H1 (cell line): ENCODE measurements at regions not wholly inside any gene's neighbourhood (a gene's known extent, or its start where the extent isn't known, plus 50 kb on each side); places are given as distances from the start of the nearest gene placed in this dataset.

Source experiments
- CTCF ChIA-PET: fragments of 300-600 bp; sonication (Branson Sonifier 250); formaldehyde crosslinking; loops from one replicate; lab custom pipeline; 2021; ENCODE audit not compliant: partially characterized antibody; lab: Charles Lee
- POLR2A ChIA-PET: fragments of 300-600 bp; sonication (Branson Sonifier 250); formaldehyde crosslinking; loops from one replicate; lab custom pipeline; 2021; ENCODE audit warnings: inconsistent platforms; ENCODE audit not compliant: partially characterized antibody; lab: Charles Lee
- DNase-seq, 2 experiments: peaks; one replicate each; pipeline versions ENCODE4 v3.0.0 to v3.0.0-alpha.2; 2010 to 2022; ENCODE audit warnings: low spot score in 2 of 2, low read depth in 1 of 2, mixed read lengths in 1 of 2
- FAIRE-seq: peaks from 2 replicates; lab custom pipeline; 2011; peaks lifted over from hg19 to GRCh38; lab: Jason Lieb, UNC
- H2AFZ ChIP-seq: 2 replicates; pipeline ENCODE4 v1.8.1; 2012; ENCODE audit warnings: low read length, inconsistent platforms
- H2AK5ac ChIP-seq: 2 replicates; pipeline ENCODE4 v1.6.1; 2013; ENCODE audit warnings: low read depth, low read length
- H2BK120ac ChIP-seq: replicated peaks from 2 replicates; pipeline ENCODE3; 2013; ENCODE audit warnings: low read depth, low read length, inconsistent platforms
- H2BK12ac ChIP-seq: 2 replicates; pipeline ENCODE4 v1.6.1; 2013; ENCODE audit warnings: low read depth, low read length
- H2BK15ac ChIP-seq: 2 replicates; pipeline ENCODE4 v1.6.1; 2013; ENCODE audit warnings: low read length
- H2BK20ac ChIP-seq: 2 replicates; pipeline ENCODE4 v1.6.1; 2013; ENCODE audit warnings: low read length
- H2BK5ac ChIP-seq: 2 replicates; pipeline ENCODE4 v1.6.1; 2013; ENCODE audit warnings: low read depth, low read length
- H3K14ac ChIP-seq: 2 replicates; pipeline ENCODE4 v1.6.1; 2013; ENCODE audit warnings: inconsistent platforms; ENCODE audit not compliant: insufficient read length
- H3K18ac ChIP-seq: 2 replicates; pipeline ENCODE4 v1.6.1; 2013; ENCODE audit warnings: low read length; ENCODE audit errors: extremely low read depth
- H3K23ac ChIP-seq: 2 replicates; pipeline ENCODE4 v1.6.1; 2013; ENCODE audit warnings: inconsistent platforms; ENCODE audit not compliant: insufficient read length
- H3K23me2 ChIP-seq: 2 replicates; pipeline ENCODE4 v1.6.1; 2013; ENCODE audit warnings: low read depth, low read length
- H3K27ac ChIP-seq: 2 replicates; pipeline ENCODE4 v1.6.1; 2011; ENCODE audit warnings: low read depth, low read length, inconsistent platforms
- H3K27me3 ChIP-seq, 4 experiments: replicated peaks in 1 of 4; 1 replicate in 1 of 4; 2 replicates in 3 of 4; pipeline versions ENCODE4 v1.6.1 to v1.8.1; 2011 to 2013; ENCODE audit warnings: low read length in 3 of 4, mild to moderate bottlenecking in 3 of 4, inconsistent platforms in 2 of 4, mixed read lengths in 2 of 4, moderate library complexity in 1 of 4; ENCODE audit not compliant: control insufficient read depth in 3 of 4, insufficient read depth in 3 of 4; ENCODE audit errors: extremely low read depth in 1 of 4
- H3K36me3 ChIP-seq, 4 experiments: 2 replicates each; pipeline versions ENCODE4 v1.6.1 to v1.8.1; 2011 to 2013; ENCODE audit warnings: mild to moderate bottlenecking in 4 of 4, low read length in 3 of 4, moderate library complexity in 2 of 4, control low read depth in 1 of 4, inconsistent platforms in 1 of 4; ENCODE audit not compliant: insufficient read depth in 4 of 4, control insufficient read depth in 2 of 4
- H3K4ac ChIP-seq: replicated peaks from 2 replicates; pipeline ENCODE3; 2013; ENCODE audit warnings: low read length, low read depth, mixed read lengths, inconsistent platforms; ENCODE audit not compliant: insufficient read length
- H3K4me1 ChIP-seq, 4 experiments: replicated peaks in 1 of 4; 1 replicate in 1 of 4; 2 replicates in 3 of 4; pipeline versions ENCODE4 v1.6.1 to v1.8.1; 2011 to 2013; ENCODE audit warnings: low read length in 3 of 4, inconsistent platforms in 2 of 4, mixed read lengths in 1 of 4; ENCODE audit not compliant: insufficient read depth in 4 of 4, control insufficient read depth in 3 of 4
- H3K4me2 ChIP-seq, 2 experiments: 2 replicates each; pipeline versions ENCODE4 v1.6.1 to v1.8.1; 2011 to 2013; ENCODE audit warnings: low read depth in 2 of 2, low read length in 2 of 2, control low read depth in 1 of 2, inconsistent platforms in 1 of 2, mild to moderate bottlenecking in 1 of 2; ENCODE audit not compliant: insufficient read depth in 1 of 2
- H3K4me3 ChIP-seq, 4 experiments: fragments of 200-600, 300-600 bp in 1 of 4; sonication (generic), shearing (Covaris generic), sonication (Bioruptor Twin) in 1 of 4; 2 replicates each; pipeline versions ENCODE4 v1.5.1 to v1.8.1; 2011 to 2016; ENCODE audit warnings: low read length in 4 of 4, low read depth in 3 of 4, control low read depth in 2 of 4, inconsistent platforms in 2 of 4, mild to moderate bottlenecking in 2 of 4, mixed read lengths in 1 of 4, moderate library complexity in 1 of 4; ENCODE audit not compliant: insufficient read depth in 2 of 4; ENCODE audit errors: extremely low read depth in 1 of 4
- H3K56ac ChIP-seq: replicated peaks from 2 replicates; pipeline ENCODE3; 2013; ENCODE audit warnings: low read depth, mild to moderate bottlenecking, mixed read lengths, low read length, inconsistent platforms; ENCODE audit not compliant: insufficient read length
- H3K79me1 ChIP-seq: 2 replicates; pipeline ENCODE4 v1.6.1; 2013; ENCODE audit warnings: low read depth, low read length, control low read depth
- H3K79me2 ChIP-seq, 2 experiments: 2 replicates each; pipeline versions ENCODE4 v1.6.1 to v1.8.1; 2012 to 2013; ENCODE audit warnings: low read length in 2 of 2, mild to moderate bottlenecking in 2 of 2, inconsistent platforms in 1 of 2; ENCODE audit not compliant: insufficient read depth in 2 of 2, control insufficient read depth in 1 of 2
- H3K9ac ChIP-seq, 4 experiments: replicated peaks in 1 of 4; 1 replicate in 1 of 4; 2 replicates in 3 of 4; pipeline versions ENCODE4 v1.6.1 to v1.8.1; 2011 to 2013; ENCODE audit warnings: low read depth in 3 of 4, low read length in 3 of 4, control low read depth in 2 of 4, mild to moderate bottlenecking in 2 of 4, moderate library complexity in 2 of 4, inconsistent platforms in 1 of 4; ENCODE audit errors: extremely low read depth in 1 of 4
- H3K9me3 ChIP-seq, 2 experiments: 2 replicates each; pipeline versions ENCODE4 v1.6.1 to v1.8.1; 2012 to 2013; ENCODE audit warnings: mild to moderate bottlenecking in 2 of 2, moderate library complexity in 2 of 2, control low read depth in 1 of 2, inconsistent platforms in 1 of 2, low read depth in 1 of 2, low read length in 1 of 2, mixed read lengths in 1 of 2; ENCODE audit not compliant: insufficient read depth in 2 of 2
- H4K20me1 ChIP-seq, 2 experiments: replicated peaks in 1 of 2; 2 replicates each; pipeline versions ENCODE3 to v1.8.1; 2011 to 2013; ENCODE audit warnings: inconsistent platforms in 2 of 2, low read length in 2 of 2, mild to moderate bottlenecking in 1 of 2; ENCODE audit not compliant: insufficient read depth in 2 of 2, control insufficient read depth in 1 of 2
- H4K5ac ChIP-seq: 2 replicates; pipeline ENCODE4 v1.6.1; 2013; ENCODE audit warnings: low read length, low read depth, mixed read lengths, inconsistent platforms; ENCODE audit not compliant: insufficient read length
- H4K8ac ChIP-seq: 2 replicates; pipeline ENCODE4 v1.8.0; 2013; ENCODE audit warnings: mild to moderate bottlenecking, moderate library complexity, low read length, inconsistent platforms; ENCODE audit not compliant: insufficient read depth; ENCODE audit errors: extremely low read depth
- H4K91ac ChIP-seq: replicated peaks from 2 replicates; pipeline ENCODE3; 2013; ENCODE audit warnings: low read length, mixed read lengths, inconsistent platforms; ENCODE audit not compliant: insufficient read length
- BRCA1 ChIP-seq: IDR thresholded peaks from 2 replicates; pipeline ENCODE4 v1.6.1; 2012; ENCODE audit warnings: low read depth, low read length, improper control_type of control experiment
- CBX5 ChIP-seq: fragments of 300-800, 300-1000 bp; sonication (generic); IDR thresholded peaks from 2 replicates; pipeline ENCODE4 v1.7.1; 2016; ENCODE audit warnings: antibody characterized with exemption, low read length, low read depth
- EZH2 ChIP-seq: fragments of 200-600 bp; sonication (generic); IDR thresholded peaks from 2 replicates; pipeline ENCODE4 v1.7.1; 2012; ENCODE audit warnings: low read depth, mild to moderate bottlenecking, moderate library complexity, low read length, inconsistent platforms; ENCODE audit not compliant: severe bottlenecking
- GABPA ChIP-seq: IDR thresholded peaks from 2 replicates; pipeline ENCODE4 v1.6.1; 2011; ENCODE audit warnings: mild to moderate bottlenecking, low read length, moderate library complexity, borderline replicate concordance; ENCODE audit not compliant: insufficient read depth
- HDAC2 ChIP-seq, 2 experiments: fragments of 300-600 bp in 1 of 2; sonication (generic) in 1 of 2; IDR thresholded peaks; 2 replicates each; pipeline ENCODE4 v1.6.1; 2011 to 2012; ENCODE audit warnings: low read depth in 2 of 2, low read length in 2 of 2, mild to moderate bottlenecking in 2 of 2, moderate library complexity in 2 of 2, borderline replicate concordance in 1 of 2, inconsistent platforms in 1 of 2
- HDAC6 ChIP-seq: IDR thresholded peaks from one replicate; pipeline ENCODE4 v1.7.1; 2012; ENCODE audit warnings: low read depth, mild to moderate bottlenecking, inconsistent platforms, low read length, moderate library complexity
- NANOG ChIP-seq: IDR thresholded peaks from 2 replicates; pipeline ENCODE4 v1.6.1; 2011; ENCODE audit warnings: low read length, low read depth, mild to moderate bottlenecking, inconsistent platforms; ENCODE audit not compliant: insufficient read depth, poor library complexity, severe bottlenecking
- RFX5 ChIP-seq: IDR thresholded peaks from 2 replicates; pipeline ENCODE4 v1.6.1; 2011; ENCODE audit warnings: low read depth, low read length, improper control_type of control experiment, borderline replicate concordance
- SIRT6 ChIP-seq: IDR thresholded peaks from one replicate; pipeline ENCODE4 v1.7.1; 2012; ENCODE audit warnings: low read length, inconsistent platforms
- SIX5 ChIP-seq: IDR thresholded peaks from 2 replicates; pipeline ENCODE4 v1.6.1; 2011; ENCODE audit warnings: mild to moderate bottlenecking, low read depth, low read length
- SP2 ChIP-seq: IDR thresholded peaks from 2 replicates; pipeline ENCODE4 v1.6.1; 2012; ENCODE audit warnings: mild to moderate bottlenecking, low read length, inconsistent platforms
- SP4 ChIP-seq: IDR thresholded peaks from 2 replicates; pipeline ENCODE4 v1.6.1; 2012; ENCODE audit warnings: low read length, inconsistent platforms
- SRF ChIP-seq: IDR thresholded peaks from 2 replicates; pipeline ENCODE4 v1.6.1; 2011; ENCODE audit warnings: mild to moderate bottlenecking, low read depth, low read length, moderate library complexity
- TAF1 ChIP-seq: IDR thresholded peaks from 2 replicates; pipeline ENCODE4 v1.6.1; 2011; ENCODE audit warnings: mild to moderate bottlenecking, low read depth, low read length
- TAF7 ChIP-seq: optimal IDR thresholded peaks from 2 replicates; pipeline ENCODE3; 2011; ENCODE audit warnings: low read depth, mild to moderate bottlenecking, inconsistent platforms, low read length, moderate library complexity, borderline replicate concordance
- ZNF274 ChIP-seq: IDR thresholded peaks from 2 replicates; pipeline ENCODE4 v1.7.0; 2012; ENCODE audit warnings: low read length, borderline replicate concordance; ENCODE audit errors: extremely low read depth
- WGBS, 2 experiments: shearing (Covaris generic) in 1 of 2; methylation state at CpG; one replicate each; pipeline versions ENCODE4 v1.1.6 to v1.1.7; 2013 to 2015; ENCODE audit warnings: low lambda C conversion rate in 2 of 2, mixed read lengths in 2 of 2, inconsistent platforms in 1 of 2, low coverage in 1 of 2, missing lambda C conversion rate in 1 of 2; ENCODE audit not compliant: insufficient replicate concordance in 2 of 2, insufficient coverage in 1 of 2, insufficient read length in 1 of 2; ENCODE audit errors: extremely low coverage in 1 of 2, missing lambda C conversion rate in 1 of 2; 5-methylcytosine and 5-hydroxymethylcytosine counted together

- no peaks in the 10 kb centered on the region for H3K79me2 ChIP-seq
- no peak overlapping the region for H4K5ac ChIP-seq
- no peaks in the 10 kb centered on the region for H4K20me1 ChIP-seq
- no peak overlapping the region for H3K4ac ChIP-seq
- H4K91ac ChIP-seq = no peak overlapping the region
- no peak overlapping the region for H3K4me2 ChIP-seq
- H3K27ac ChIP-seq = no peak overlapping the region
- no peaks in the 10 kb centered on the region for H3K27me3 ChIP-seq
- H3K14ac ChIP-seq = no peak overlapping the region
- H3K4me1 ChIP-seq = no peaks in the 10 kb centered on the region
- no peak overlapping the region for H3K9ac ChIP-seq
- no peak overlapping the region for H2BK15ac ChIP-seq
- no peak overlapping the region for H2AK5ac ChIP-seq
- ChIA-PET CTCF (no interaction called here), POLR2A (no interaction called here)
- no peak overlapping the region for H2BK5ac ChIP-seq
- H2BK12ac ChIP-seq = no peak overlapping the region
- H3K9me3 ChIP-seq = no peaks in the 10 kb centered on the region
- no peaks in the 10 kb centered on the region for H3K23me2 ChIP-seq
- no peaks in the 10 kb centered on the region for H3K36me3 ChIP-seq
- 85% methylated on average over 2 of the region's 2 CpGs; no CpG with 5 or more reads in 1 of the 2 experiments for WGBS, 2 experiments
- no peak overlapping the region for H2AFZ ChIP-seq
- H2BK20ac ChIP-seq = no peak overlapping the region
- no peak overlapping the region for H3K4me3 ChIP-seq
- DNase-seq (no peak), FAIRE-seq (no peak)
- no peak overlapping the region for H4K8ac ChIP-seq
- H3K56ac ChIP-seq = no peak overlapping the region
- no peak for TF ChIP-seq SP2
- no peak for TF ChIP-seq HDAC2 (IDR thresholded peaks at IDR 0.05; ENCODE audit: borderline replicate concordance in 1 of 2, low read depth in 2 of 2, low read length in 2 of 2)
- no peak for TF ChIP-seq EZH2
- no peak for TF ChIP-seq SP4
- no peak for TF ChIP-seq TAF1
- TF ChIP-seq BRCA1 = no peak
- no peak for TF ChIP-seq TAF7
- TF ChIP-seq ZNF274 = no peak
- TF ChIP-seq HDAC6 = no peak
- TF ChIP-seq NANOG = no peak
- TF ChIP-seq RFX5 = no peak
- no peak for TF ChIP-seq SIRT6
- TF ChIP-seq SRF = no peak
- TF ChIP-seq CBX5 = no peak
- TF ChIP-seq GABPA = no peak
- TF ChIP-seq SIX5 = no peak
- no peak overlapping the region for H2BK120ac ChIP-seq
- no peak overlapping the region for H3K23ac ChIP-seq
- H3K79me1 ChIP-seq = no peaks in the 10 kb centered on the region
- no peak overlapping the region for H3K18ac ChIP-seq
These were observed 104.3 kb upstream of the STK26 start for GRCh38 chrX:131918839-131919238.
